ENCODE measurements at regions not wholly inside any gene's neighbourhood (a gene's known extent, or its start where the extent isn't known, plus 50 kb on each side); places are given as distances from the start of the nearest gene placed in this dataset.

GRCh38 chr11:130999992-131000770, 83.9 kb upstream of the SNX19 start:
- intact Hi-C loops (cut with DNase I): no loop called here
- no peak for DNase-seq
- 44 to 48% methylated on average over 3 of the region's 3 CpGs for WGBS, 2 donors

GRCh38 chr11:131002145-131002544, 85.9 kb upstream of the SNX19 start:
- 80 to 82% methylated on average over 6 of the region's 6 CpGs for WGBS, 2 donors
- intact Hi-C loops (cut with DNase I): no loop called here
- no peaks in the 10 kb centered on the region for H3K27me3 ChIP-seq (ENCODE audit: control insufficient read depth in 1 of 2, insufficient read depth in 2 of 2, low read length in 1 of 2)
- H3K4me3 ChIP-seq (ENCODE audit: low read length in 2 of 2): no peak overlapping the region
- DNase-seq (no peak), ATAC-seq (ENCODE audit: low FRiP score) (no peak)
- H3K27ac ChIP-seq (ENCODE audit: low read depth in 1 of 2, low read length in 2 of 2): no peak overlapping the region
- no peaks in the 10 kb centered on the region for H3K9me3 ChIP-seq (ENCODE audit: control insufficient read depth, low read length)
- H3K36me3 ChIP-seq (ENCODE audit: control insufficient read depth in 1 of 2, insufficient read depth in 2 of 2, low read length in 1 of 2): no peaks in the 10 kb centered on the region
- H3K4me1 ChIP-seq (ENCODE audit: control insufficient read depth in 1 of 2, insufficient read depth in 2 of 2, low read length in 2 of 2): no peaks in the 10 kb centered on the region

More at GRCh38 chr11:130999992-131000770, 83.9 kb upstream of the SNX19 start:
- H3K36me3 ChIP-seq (ENCODE audit: control insufficient read depth in 1 of 2, insufficient read depth in 2 of 2, low read length in 1 of 2): no peaks in the 10 kb centered on the region
- no peak overlapping the region for H3K27ac ChIP-seq (ENCODE audit: low read depth in 1 of 2, low read length in 2 of 2)
- no peaks in the 10 kb centered on the region for H3K9me3 ChIP-seq (ENCODE audit: control insufficient read depth, low read length)
- ATAC-seq (ENCODE audit: low FRiP score): no peak
- no peak overlapping the region for H3K4me3 ChIP-seq (ENCODE audit: low read length in 2 of 2)
- H3K27me3 ChIP-seq (ENCODE audit: control insufficient read depth in 1 of 2, insufficient read depth in 2 of 2, low read length in 1 of 2): no peaks in the 10 kb centered on the region
- no peaks in the 10 kb centered on the region for H3K4me1 ChIP-seq (ENCODE audit: control insufficient read depth in 1 of 2, insufficient read depth in 2 of 2, low read length in 2 of 2)

GRCh38 chr11:131005829-131006228, 89.5 kb upstream of the SNX19 start:
- Histone ChIP-seq H3K4me1 (ENCODE audit: control insufficient read depth in 1 of 2, insufficient read depth in 2 of 2, low read length in 2 of 2) (no peaks in the 10 kb centered on the region), H3K36me3 (ENCODE audit: control insufficient read depth in 1 of 2, insufficient read depth in 2 of 2, low read length in 1 of 2) (no peaks in the 10 kb centered on the region), H3K27me3 (ENCODE audit: control insufficient read depth in 1 of 2, insufficient read depth in 2 of 2, low read length in 1 of 2) (no peaks in the 10 kb centered on the region), H3K4me3 (ENCODE audit: low read length in 2 of 2) (no peak overlapping the region), H3K9me3 (ENCODE audit: control insufficient read depth, low read length) (no peaks in the 10 kb centered on the region), H3K27ac (ENCODE audit: low read depth in 1 of 2, low read length in 2 of 2) (no peak overlapping the region)
- intact Hi-C loops (cut with DNase I): no loop called here
- 93 to 96% methylated on average over 3 of the region's 3 CpGs for WGBS, 2 donors
- DNase-seq: no peak
- ATAC-seq (ENCODE audit: low FRiP score): no peak

GRCh38 chr11:131025020-131025419, 108.7 kb upstream of the SNX19 start:
- ATAC-seq (ENCODE audit: low FRiP score) (no peak), DNase-seq (no peak)
- no peak overlapping the region for H3K4me3 ChIP-seq (ENCODE audit: low read length in 2 of 2)
- intact Hi-C loops (cut with DNase I): no loop called here
- no peaks in the 10 kb centered on the region for H3K27me3 ChIP-seq (ENCODE audit: control insufficient read depth in 1 of 2, insufficient read depth in 2 of 2, low read length in 1 of 2)
- H3K36me3 ChIP-seq (ENCODE audit: control insufficient read depth in 1 of 2, insufficient read depth in 2 of 2, low read length in 1 of 2): no peaks in the 10 kb centered on the region
- no peak overlapping the region for H3K27ac ChIP-seq (ENCODE audit: low read depth in 1 of 2, low read length in 2 of 2)
- WGBS, 2 donors: 31 to 57% methylated on average over 1 of the region's 1 CpG
- no peaks in the 10 kb centered on the region for H3K4me1 ChIP-seq (ENCODE audit: control insufficient read depth in 1 of 2, insufficient read depth in 2 of 2, low read length in 2 of 2)
- no peaks in the 10 kb centered on the region for H3K9me3 ChIP-seq (ENCODE audit: control insufficient read depth, low read length)

GRCh38 chr11:131025421-131026125, 109.3 kb upstream of the SNX19 start:
- Histone ChIP-seq H3K4me1 (ENCODE audit: control insufficient read depth in 1 of 2, insufficient read depth in 2 of 2, low read length in 2 of 2) (no peaks in the 10 kb centered on the region), H3K36me3 (ENCODE audit: control insufficient read depth in 1 of 2, insufficient read depth in 2 of 2, low read length in 1 of 2) (no peaks in the 10 kb centered on the region), H3K27ac (ENCODE audit: low read depth in 1 of 2, low read length in 2 of 2) (no peak overlapping the region), H3K9me3 (ENCODE audit: control insufficient read depth, low read length) (no peaks in the 10 kb centered on the region), H3K27me3 (ENCODE audit: control insufficient read depth in 1 of 2, insufficient read depth in 2 of 2, low read length in 1 of 2) (no peaks in the 10 kb centered on the region), H3K4me3 (ENCODE audit: low read length in 2 of 2) (no peak overlapping the region)
- no peak for DNase-seq
- ATAC-seq (ENCODE audit: low FRiP score): no peak
- 36 to 44% methylated on average over 7 of the region's 7 CpGs for WGBS, 2 donors
- intact Hi-C loops (cut with DNase I): no loop called here

- Histone ChIP-seq H3K27me3 (ENCODE audit: control insufficient read depth in 1 of 2, insufficient read depth in 2 of 2, low read length in 1 of 2) (no peaks in the 10 kb centered on the region), H3K4me3 (ENCODE audit: low read length in 2 of 2) (no peak overlapping the region), H3K9me3 (ENCODE audit: control insufficient read depth, low read length) (no peaks in the 10 kb centered on the region), H3K4me1 (ENCODE audit: control insufficient read depth in 1 of 2, insufficient read depth in 2 of 2, low read length in 2 of 2) (no peaks in the 10 kb centered on the region), H3K27ac (ENCODE audit: low read depth in 1 of 2, low read length in 2 of 2) (no peak overlapping the region), H3K36me3 (ENCODE audit: control insufficient read depth in 1 of 2, insufficient read depth in 2 of 2, low read length in 1 of 2) (no peaks in the 10 kb centered on the region)
- intact Hi-C loops (cut with DNase I): no loop called here
- ATAC-seq (ENCODE audit: low FRiP score) (no peak), DNase-seq (no peak)
- 67 to 71% methylated on average over 2 of the region's 2 CpGs for WGBS, 2 donors
These were observed 111.2 kb upstream of the SNX19 start for GRCh38 chr11:131027491-131027890.

GRCh38 chr11:131033151-131033651, 116.9 kb upstream of the SNX19 start:
- no peaks in the 10 kb centered on the region for H3K27me3 ChIP-seq (ENCODE audit: control insufficient read depth in 1 of 2, insufficient read depth in 2 of 2, low read length in 1 of 2)
- no peaks in the 10 kb centered on the region for H3K9me3 ChIP-seq (ENCODE audit: control insufficient read depth, low read length)
- H3K4me1 ChIP-seq (ENCODE audit: control insufficient read depth in 1 of 2, insufficient read depth in 2 of 2, low read length in 2 of 2): no peaks in the 10 kb centered on the region
- ATAC-seq (ENCODE audit: low FRiP score) (no peak), DNase-seq (no peak)
- H3K36me3 ChIP-seq (ENCODE audit: control insufficient read depth in 1 of 2, insufficient read depth in 2 of 2, low read length in 1 of 2): no peaks in the 10 kb centered on the region
- intact Hi-C loops (cut with DNase I): no loop called here
- no peak overlapping the region for H3K27ac ChIP-seq (ENCODE audit: low read depth in 1 of 2, low read length in 2 of 2)
- WGBS, 2 donors: 33 to 34% methylated on average over 5 of the region's 5 CpGs
- H3K4me3 ChIP-seq (ENCODE audit: low read length in 2 of 2): no peak overlapping the region

- no peaks in the 10 kb centered on the region for H3K27me3 ChIP-seq (ENCODE audit: control insufficient read depth in 1 of 2, insufficient read depth in 2 of 2, low read length in 1 of 2)
- no peak overlapping the region for H3K27ac ChIP-seq (ENCODE audit: low read depth in 1 of 2, low read length in 2 of 2)
- 79 to 82% methylated on average over 5 of the region's 5 CpGs for WGBS, 2 donors
- ATAC-seq (ENCODE audit: low FRiP score): no peak
- intact Hi-C loops (cut with DNase I): no loop called here
- no peak overlapping the region for H3K4me3 ChIP-seq (ENCODE audit: low read length in 2 of 2)
- DNase-seq: no peak
- no peaks in the 10 kb centered on the region for H3K9me3 ChIP-seq (ENCODE audit: control insufficient read depth, low read length)
- no peaks in the 10 kb centered on the region for H3K4me1 ChIP-seq (ENCODE audit: control insufficient read depth in 1 of 2, insufficient read depth in 2 of 2, low read length in 2 of 2)
- H3K36me3 ChIP-seq (ENCODE audit: control insufficient read depth in 1 of 2, insufficient read depth in 2 of 2, low read length in 1 of 2): no peaks in the 10 kb centered on the region
These were observed 120.2 kb upstream of the SNX19 start for GRCh38 chr11:131036514-131036913.

GRCh38 chr11:131037873-131038272, 121.6 kb upstream of the SNX19 start:
- Histone ChIP-seq H3K4me3 (ENCODE audit: low read length in 2 of 2) (no peak overlapping the region), H3K27me3 (ENCODE audit: control insufficient read depth in 1 of 2, insufficient read depth in 2 of 2, low read length in 1 of 2) (no peaks in the 10 kb centered on the region), H3K9me3 (ENCODE audit: control insufficient read depth, low read length) (no peaks in the 10 kb centered on the region), H3K27ac (ENCODE audit: low read depth in 1 of 2, low read length in 2 of 2) (no peak overlapping the region), H3K36me3 (ENCODE audit: control insufficient read depth in 1 of 2, insufficient read depth in 2 of 2, low read length in 1 of 2) (no peaks in the 10 kb centered on the region), H3K4me1 (ENCODE audit: control insufficient read depth in 1 of 2, insufficient read depth in 2 of 2, low read length in 2 of 2) (no peaks in the 10 kb centered on the region)
- 37 to 45% methylated on average over 7 of the region's 7 CpGs for WGBS, 2 donors
- DNase-seq (no peak), ATAC-seq (ENCODE audit: low FRiP score) (no peak)
- intact Hi-C loops (cut with DNase I): no loop called here
